Transverse colon (tissue), 4 donors: ENCODE measurements at regions not wholly inside any gene's neighbourhood (a gene's known extent, or its start where the extent isn't known, plus 50 kb on each side); places are given as distances from the start of the nearest gene placed in this dataset.

Experiments
- DNase-seq: peaks from one replicate; pipeline ENCODE4 v3.0.0-alpha.2; 2019
- H3K27ac ChIP-seq, 4 donors: fragments of 200-600 bp; sonication (generic); 2 replicates each; pipeline ENCODE4 v1.5.1; 2016 to 2018; ENCODE audit warnings: inconsistent platforms in 4 of 4
- H3K27me3 ChIP-seq: fragments of 200-600 bp; sonication (generic); 2 replicates; pipeline ENCODE4 v1.5.1; 2017; ENCODE audit warnings: inconsistent platforms
- H3K36me3 ChIP-seq, 4 donors: fragments of 200-600 bp; sonication (generic); 2 replicates each; pipeline ENCODE4 v1.5.1; 2017 to 2019; ENCODE audit warnings: inconsistent platforms in 4 of 4
- H3K4me1 ChIP-seq, 4 donors: fragments of 200-600 bp; sonication (generic); 2 replicates each; pipeline ENCODE4 v1.5.1; 2017 to 2020; ENCODE audit warnings: inconsistent platforms in 4 of 4
- H3K4me3 ChIP-seq, 4 donors: fragments of 200-600 bp; sonication (generic); 1 replicate in 1 of 4; 2 replicates in 3 of 4; pipeline versions ENCODE4 v1.5.1 to v1.6.1; 2017 to 2019; ENCODE audit warnings: inconsistent platforms in 4 of 4
- H3K9me3 ChIP-seq, 2 donors: fragments of 200-600 bp; sonication (generic); 2 replicates each; pipeline ENCODE4 v1.5.1; 2017 to 2019; ENCODE audit warnings: inconsistent platforms in 2 of 2
- EP300 ChIP-seq: sonication (generic); formaldehyde crosslinking; IDR thresholded peaks from one replicate; pipeline ENCODE4 v1.6.1; 2017; ENCODE audit warnings: antibody characterized with exemption, low read depth
- POLR2A ChIP-seq: fragments of 450-650 bp; IDR thresholded peaks from one replicate; pipeline ENCODE4 v1.6.1; 2016; ENCODE audit warnings: antibody characterized with exemption, mild to moderate bottlenecking, moderate library complexity
- POLR2AphosphoS5 ChIP-seq, 3 donors: sonication (generic); formaldehyde crosslinking; IDR thresholded peaks; one replicate each; pipeline ENCODE4 v1.6.1; 2016; ENCODE audit warnings: antibody characterized with exemption in 3 of 3
- WGBS, 2 donors: methylation state at CpG; one replicate each; pipeline ENCODE4 v1.1.5; 2018; ENCODE audit warnings: low coverage in 1 of 2; 5-methylcytosine and 5-hydroxymethylcytosine counted together
- in situ Hi-C, 4 donors: fragments of 200-750 bp; cut with MboI; loops; one replicate each; pipeline versions ENCODE4 v1.15.0 to v1.15.1; 2017; ENCODE audit warnings: low sequenced_read_pairs in 3 of 4, low pct_ligation_motif_present in 1 of 4, low pct_unique_long_range_greater_than_20kb in 1 of 4
- intact Hi-C: fragments of 100-400 bp; cut with DNase I; formaldehyde crosslinking; loops from one replicate; pipeline ENCODE4 v1.15.1; 2023; ENCODE audit warnings: low total_unique reads
- TF ChIP-seq, protein P1 (sequence below), 5 experiments: fragments of 200-600 bp in 3 of 5; fragments of 450-650 bp in 2 of 5; sonication (generic) in 3 of 5; IDR thresholded peaks; 1 replicate in 2 of 5; 2 replicates in 3 of 5; pipeline ENCODE4 v1.5.1; 2016 to 2017; ENCODE audit warnings: antibody characterized with exemption in 5 of 5, inconsistent platforms in 3 of 5, mild to moderate bottlenecking in 2 of 5, moderate library complexity in 1 of 5

DNA sequence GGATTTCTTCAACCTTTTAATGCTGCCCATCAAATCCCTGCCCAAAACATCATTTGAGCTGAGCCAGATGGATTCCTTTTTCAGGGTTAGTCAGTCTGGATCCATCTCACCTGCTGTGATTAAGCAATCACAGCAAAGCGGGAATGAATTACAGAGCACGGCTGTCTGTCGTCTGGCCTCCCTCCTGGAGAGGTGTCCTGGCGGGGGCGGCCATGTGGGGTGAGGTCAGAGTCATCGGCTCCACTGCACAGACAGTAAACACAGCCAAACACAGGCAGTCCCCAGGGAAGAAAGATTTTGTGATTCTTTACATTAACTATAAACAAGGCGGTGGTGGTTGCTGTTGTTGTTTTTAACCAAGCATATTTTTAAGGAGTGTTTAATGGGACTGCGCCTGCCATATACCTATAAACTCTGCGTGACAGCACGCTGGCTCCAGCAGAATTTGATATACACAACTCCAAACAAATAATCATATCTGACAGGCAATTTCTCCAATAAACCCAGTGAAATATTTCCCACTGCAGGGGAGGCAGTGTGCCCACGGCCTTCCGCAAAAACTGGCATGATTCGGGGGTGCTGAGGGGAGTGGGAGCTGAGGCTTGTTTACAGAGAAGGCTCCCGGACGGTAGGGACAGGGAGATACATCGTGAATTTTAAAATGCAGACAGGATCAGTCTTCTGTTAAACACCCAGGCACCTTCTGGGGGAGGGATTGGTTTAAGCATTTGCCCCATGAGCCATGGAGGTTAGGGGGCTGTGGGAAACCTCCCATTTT is 232.0 kb upstream of the PMEPA1 start:
- peaks cover 0 to 19% (median 7%) of the 10 kb centered on the region in 4 donors for H3K4me1 ChIP-seq
- intact Hi-C loops = no loop called here
- TF ChIP-seq POLR2A = no peak
- no peak for TF ChIP-seq EP300
- TF ChIP-seq, protein P1, sequence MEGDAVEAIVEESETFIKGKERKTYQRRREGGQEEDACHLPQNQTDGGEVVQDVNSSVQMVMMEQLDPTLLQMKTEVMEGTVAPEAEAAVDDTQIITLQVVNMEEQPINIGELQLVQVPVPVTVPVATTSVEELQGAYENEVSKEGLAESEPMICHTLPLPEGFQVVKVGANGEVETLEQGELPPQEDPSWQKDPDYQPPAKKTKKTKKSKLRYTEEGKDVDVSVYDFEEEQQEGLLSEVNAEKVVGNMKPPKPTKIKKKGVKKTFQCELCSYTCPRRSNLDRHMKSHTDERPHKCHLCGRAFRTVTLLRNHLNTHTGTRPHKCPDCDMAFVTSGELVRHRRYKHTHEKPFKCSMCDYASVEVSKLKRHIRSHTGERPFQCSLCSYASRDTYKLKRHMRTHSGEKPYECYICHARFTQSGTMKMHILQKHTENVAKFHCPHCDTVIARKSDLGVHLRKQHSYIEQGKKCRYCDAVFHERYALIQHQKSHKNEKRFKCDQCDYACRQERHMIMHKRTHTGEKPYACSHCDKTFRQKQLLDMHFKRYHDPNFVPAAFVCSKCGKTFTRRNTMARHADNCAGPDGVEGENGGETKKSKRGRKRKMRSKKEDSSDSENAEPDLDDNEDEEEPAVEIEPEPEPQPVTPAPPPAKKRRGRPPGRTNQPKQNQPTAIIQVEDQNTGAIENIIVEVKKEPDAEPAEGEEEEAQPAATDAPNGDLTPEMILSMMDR (IDR thresholded peaks at IDR 0.05) = no peak
- TF ChIP-seq POLR2AphosphoS5 (IDR thresholded peaks at IDR 0.05) = no peak

DNA sequence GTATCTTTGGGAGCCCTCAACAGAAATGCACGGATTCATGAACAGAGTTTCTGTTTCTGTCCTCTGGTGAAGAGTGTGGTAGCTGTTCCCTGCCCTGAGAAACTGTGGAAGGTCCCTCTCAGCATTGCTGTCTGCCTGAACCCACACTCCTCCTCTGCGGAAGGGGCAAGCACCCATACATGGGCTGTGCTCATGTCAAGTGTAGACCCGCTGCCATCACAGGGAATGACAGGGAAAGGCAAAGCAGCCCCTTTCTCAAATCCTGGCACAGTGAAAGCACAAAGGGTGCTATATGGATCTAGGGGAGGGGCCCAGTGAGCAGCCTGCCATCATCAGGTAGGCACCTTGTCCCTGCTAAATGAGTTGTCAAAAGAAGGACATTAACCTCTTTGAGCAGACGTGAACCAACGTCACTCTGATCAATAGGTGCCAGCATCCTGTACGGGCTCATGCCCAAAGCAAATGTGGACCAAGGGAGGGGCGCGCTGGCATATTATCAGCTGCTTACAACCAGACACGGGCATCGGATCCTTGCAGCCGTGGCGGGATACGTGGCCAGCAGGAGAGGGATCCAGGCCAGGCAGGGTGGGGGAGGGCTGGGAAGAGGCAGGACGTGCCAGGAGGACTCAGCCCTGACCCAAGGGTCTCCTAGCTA is 231.2 kb upstream of the PMEPA1 start:
- H3K36me3 ChIP-seq = no peaks in the 10 kb centered on the region
- H3K9me3 ChIP-seq = no peaks in the 10 kb centered on the region
- in situ Hi-C loops (no loop called here), intact Hi-C loops (no loop called here)
- 63% methylated on average over 14 of the region's 14 CpGs; no CpG with 5 or more reads in 1 of the 2 donors for WGBS, 2 donors
- H3K4me3 ChIP-seq = no peak overlapping the region
- peaks cover 0 to 19% (median 7%) of the 10 kb centered on the region in 4 donors for H3K4me1 ChIP-seq
- H3K27me3 ChIP-seq = no peaks in the 10 kb centered on the region
- TF ChIP-seq, protein P1 (IDR thresholded peaks at IDR 0.05) = no peak
- TF ChIP-seq EP300 (no peak), POLR2A (no peak), POLR2AphosphoS5 (IDR thresholded peaks at IDR 0.05) (no peak)
- H3K27ac ChIP-seq = no peak overlapping the region
- peak; percentile 74 for DNase-seq

More for the DNA sequence above, 232.0 kb upstream of the PMEPA1 start:
- no peak for DNase-seq
- H3K27ac ChIP-seq = no peak overlapping the region
- no peaks in the 10 kb centered on the region for H3K36me3 ChIP-seq
- no peaks in the 10 kb centered on the region for H3K27me3 ChIP-seq
- no peak overlapping the region for H3K4me3 ChIP-seq
- 34 to 60% methylated on average over 1 to 16 of the region's 16 CpGs for WGBS, 2 donors
- in situ Hi-C loops = no loop called here
- H3K9me3 ChIP-seq = no peaks in the 10 kb centered on the region

DNA sequence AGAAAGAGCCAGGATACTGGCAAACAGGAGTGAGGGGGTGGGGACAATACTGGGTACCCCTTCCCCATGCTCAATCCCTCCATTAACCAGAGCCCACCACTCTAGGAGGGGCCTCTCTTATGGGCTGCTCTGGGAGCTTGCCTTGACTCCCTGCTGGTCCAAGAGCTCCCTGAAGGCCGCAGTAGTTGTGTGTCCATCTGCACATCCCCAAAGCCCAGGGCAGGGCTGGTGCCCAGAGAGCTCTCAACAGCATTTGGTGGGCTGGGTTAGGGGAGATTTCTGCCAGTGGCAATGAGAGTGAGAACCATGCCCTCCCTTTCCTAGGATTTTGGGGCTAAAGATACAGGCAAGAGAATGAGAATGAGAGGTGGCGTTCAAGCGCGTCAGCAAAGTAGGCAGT is 230.6 kb upstream of the PMEPA1 start:
- intact Hi-C loops (no loop called here), in situ Hi-C loops (no loop called here)
- Histone ChIP-seq H3K9me3 (no peaks in the 10 kb centered on the region), H3K27ac (no peak overlapping the region), H3K4me1 (peaks cover 0 to 19% (median 7%) of the 10 kb centered on the region in 4 donors), H3K27me3 (no peaks in the 10 kb centered on the region), H3K36me3 (no peaks in the 10 kb centered on the region), H3K4me3 (no peak overlapping the region)
- TF ChIP-seq, protein P1 (IDR thresholded peaks at IDR 0.05) = no peak
- TF ChIP-seq EP300 = no peak
- no peak for TF ChIP-seq POLR2AphosphoS5 (IDR thresholded peaks at IDR 0.05)
- TF ChIP-seq POLR2A = no peak
- no peak for DNase-seq
- WGBS, 2 donors = 96 to 100% methylated on average over 3 to 4 of the region's 4 CpGs

DNA sequence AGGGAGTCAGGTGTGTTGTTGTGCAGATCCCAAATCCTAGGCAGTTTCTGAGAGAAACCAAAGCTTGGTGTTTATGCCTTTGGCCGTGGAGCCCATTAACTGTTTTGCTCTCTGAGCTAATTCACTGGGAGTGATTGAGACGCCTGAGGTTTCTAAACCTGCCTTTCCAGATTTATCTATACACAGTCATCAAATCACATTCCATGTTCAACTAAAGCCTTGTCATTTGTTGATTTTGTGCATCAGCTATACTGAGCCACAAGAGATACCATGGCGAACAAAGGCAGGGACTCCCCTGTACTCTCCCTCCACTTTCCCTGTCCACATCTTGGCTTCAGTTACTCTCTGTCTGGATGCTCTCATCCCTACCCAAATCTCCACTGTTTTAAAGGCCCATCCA is 229.7 kb upstream of the PMEPA1 start:
- Histone ChIP-seq H3K9me3 (no peaks in the 10 kb centered on the region), H3K27me3 (no peaks in the 10 kb centered on the region), H3K4me3 (no peak overlapping the region), H3K36me3 (no peaks in the 10 kb centered on the region), H3K27ac (no peak overlapping the region), H3K4me1 (peaks cover 0 to 19% (median 7%) of the 10 kb centered on the region in 4 donors)
- 57 to 75% methylated on average over 1 to 3 of the region's 3 CpGs for WGBS, 2 donors
- in situ Hi-C loops = no loop called here
- TF ChIP-seq POLR2AphosphoS5 (IDR thresholded peaks at IDR 0.05) (no peak), POLR2A (no peak), EP300 (no peak)
- TF ChIP-seq, protein P1 (IDR thresholded peaks at IDR 0.05) = no peak
- no peak for DNase-seq
- intact Hi-C loops = no loop called here
